ENCODE measurements at regions not wholly inside any gene's neighbourhood (a gene's known extent, or its start where the extent isn't known, plus 50 kb on each side); places are given as distances from the start of the nearest gene placed in this dataset.

- no peaks in the 10 kb centered on the region for H3K36me3 Mint-ChIP-seq (ENCODE audit: low read depth)
- ATAC-seq (replicated peaks) = no peak
Measured at GRCh38 chr2:238742066-238742465, 105.8 kb upstream of the TWIST2 start.

GRCh38 chr2:238742664-238743063 is 105.2 kb upstream of the TWIST2 start:
- ATAC-seq (replicated peaks) = no peak
- no peaks in the 10 kb centered on the region for H3K36me3 Mint-ChIP-seq (ENCODE audit: low read depth)
- H3K4me3 Mint-ChIP-seq = no peak overlapping the region
- no peaks in the 10 kb centered on the region for H3K4me1 Mint-ChIP-seq
- no peak overlapping the region for H3K27ac Mint-ChIP-seq
- H3K27me3 Mint-ChIP-seq = peaks cover 54% of the 10 kb centered on the region
- peaks cover 2% of the 10 kb centered on the region for H3K9me3 Mint-ChIP-seq

More at GRCh38 chr2:238742066-238742465, 105.8 kb upstream of the TWIST2 start:
- no peak overlapping the region for H3K27ac Mint-ChIP-seq
- H3K4me1 Mint-ChIP-seq = no peaks in the 10 kb centered on the region
- H3K27me3 Mint-ChIP-seq = peaks cover 58% of the 10 kb centered on the region
- H3K9me3 Mint-ChIP-seq = peaks cover 5% of the 10 kb centered on the region
- H3K4me3 Mint-ChIP-seq = no peak overlapping the region

GRCh38 chr2:238743243-238744065 is 104.4 kb upstream of the TWIST2 start:
- no peak overlapping the region for H3K27ac Mint-ChIP-seq
- ATAC-seq (replicated peaks) = no peak
- peaks cover 49% of the 10 kb centered on the region for H3K27me3 Mint-ChIP-seq
- no peaks in the 10 kb centered on the region for H3K36me3 Mint-ChIP-seq (ENCODE audit: low read depth)
- H3K9me3 Mint-ChIP-seq = no peaks in the 10 kb centered on the region
- H3K4me1 Mint-ChIP-seq = no peaks in the 10 kb centered on the region
- no peak overlapping the region for H3K4me3 Mint-ChIP-seq

DNA sequence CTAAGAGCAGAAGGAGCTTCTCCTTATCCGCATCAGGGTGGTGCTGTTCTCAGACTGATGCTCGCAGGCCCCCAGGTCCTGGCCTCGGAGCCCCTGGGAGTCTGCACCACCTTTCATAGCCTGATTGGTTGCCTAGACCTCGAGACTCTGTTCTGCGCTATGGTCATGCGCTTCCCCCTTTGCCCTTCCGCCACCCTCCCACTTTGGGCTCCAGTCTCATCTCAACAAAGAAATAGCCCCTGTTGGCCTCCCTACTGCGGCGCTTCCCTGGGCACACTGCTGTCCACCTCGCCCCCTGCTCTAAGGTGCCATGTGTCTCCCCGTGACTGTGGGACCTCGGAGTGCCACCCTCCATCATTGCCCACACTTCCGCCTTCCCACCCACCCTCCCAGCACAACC is 102.9 kb upstream of the TWIST2 start:
- no peaks in the 10 kb centered on the region for H3K9me3 Mint-ChIP-seq
- H3K36me3 Mint-ChIP-seq (ENCODE audit: low read depth) = no peaks in the 10 kb centered on the region
- ATAC-seq (replicated peaks) = no peak
- H3K4me1 Mint-ChIP-seq = no peaks in the 10 kb centered on the region
- peaks cover 45% of the 10 kb centered on the region for H3K27me3 Mint-ChIP-seq
- no peak overlapping the region for H3K27ac Mint-ChIP-seq
- no peak overlapping the region for H3K4me3 Mint-ChIP-seq

DNA sequence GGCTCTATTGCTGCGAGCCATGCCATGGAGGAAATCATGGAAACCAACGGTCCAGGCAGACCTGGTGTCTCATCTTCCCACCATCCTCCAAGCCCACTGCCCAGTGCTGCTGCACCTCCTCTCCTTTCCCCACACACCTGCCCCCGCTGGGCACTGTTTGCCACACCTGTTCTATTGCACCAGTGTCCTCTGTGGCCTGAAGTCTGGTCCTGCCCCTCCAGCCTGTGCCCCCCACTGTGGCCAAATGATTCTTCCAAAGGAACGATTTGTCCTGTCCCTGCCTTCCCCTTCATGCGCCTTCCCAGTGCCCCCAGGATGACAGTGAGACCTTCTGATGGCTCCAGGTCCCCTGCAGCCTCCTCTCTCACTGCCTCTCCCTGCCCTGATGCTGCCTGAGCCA is 101.9 kb upstream of the TWIST2 start:
- H3K4me1 Mint-ChIP-seq = no peaks in the 10 kb centered on the region
- H3K27me3 Mint-ChIP-seq = peaks cover 39% of the 10 kb centered on the region
- ATAC-seq (replicated peaks) = no peak
- H3K9me3 Mint-ChIP-seq = peaks cover 6% of the 10 kb centered on the region
- no peak overlapping the region for H3K4me3 Mint-ChIP-seq
- H3K27ac Mint-ChIP-seq = no peak overlapping the region
- H3K36me3 Mint-ChIP-seq (ENCODE audit: low read depth) = no peaks in the 10 kb centered on the region

GRCh38 chr2:238747114-238747513 is 100.8 kb upstream of the TWIST2 start:
- H3K4me3 Mint-ChIP-seq = no peak overlapping the region
- H3K4me1 Mint-ChIP-seq = no peaks in the 10 kb centered on the region
- no peak for ATAC-seq (replicated peaks)
- peaks cover 29% of the 10 kb centered on the region for H3K27me3 Mint-ChIP-seq
- no peaks in the 10 kb centered on the region for H3K36me3 Mint-ChIP-seq (ENCODE audit: low read depth)
- peaks cover 6% of the 10 kb centered on the region for H3K9me3 Mint-ChIP-seq
- H3K27ac Mint-ChIP-seq = no peak overlapping the region

- Mint-ChIP-seq H3K4me1 (no peaks in the 10 kb centered on the region), H3K4me3 (no peak overlapping the region), H3K36me3 (ENCODE audit: low read depth) (no peaks in the 10 kb centered on the region), H3K27ac (no peak overlapping the region), H3K27me3 (peaks cover 28% of the 10 kb centered on the region), H3K9me3 (peaks cover 6% of the 10 kb centered on the region)
- ATAC-seq (replicated peaks) = no peak
Measured at GRCh38 chr2:238747557-238747956, 100.3 kb upstream of the TWIST2 start.

- no peaks in the 10 kb centered on the region for H3K36me3 Mint-ChIP-seq (ENCODE audit: low read depth)
- peaks cover 6% of the 10 kb centered on the region for H3K9me3 Mint-ChIP-seq
- ATAC-seq (replicated peaks) = no peak
- H3K4me3 Mint-ChIP-seq = no peak overlapping the region
- no peak overlapping the region for H3K27ac Mint-ChIP-seq
- peaks cover 12% of the 10 kb centered on the region for H3K27me3 Mint-ChIP-seq
- H3K4me1 Mint-ChIP-seq = no peaks in the 10 kb centered on the region
Measured at GRCh38 chr2:238750212-238750904, 97.5 kb upstream of the TWIST2 start.

- no peak for ATAC-seq (replicated peaks)
- Mint-ChIP-seq H3K4me1 (no peaks in the 10 kb centered on the region), H3K27ac (no peak overlapping the region), H3K9me3 (peaks cover 6% of the 10 kb centered on the region), H3K27me3 (peaks cover 7% of the 10 kb centered on the region), H3K4me3 (no peak overlapping the region), H3K36me3 (ENCODE audit: low read depth) (no peaks in the 10 kb centered on the region)
Measured at GRCh38 chr2:238754259-238754658, 93.6 kb upstream of the TWIST2 start.

- Mint-ChIP-seq H3K4me3 (no peak overlapping the region), H3K4me1 (no peaks in the 10 kb centered on the region), H3K27me3 (peaks cover 42% of the 10 kb centered on the region), H3K27ac (no peak overlapping the region), H3K9me3 (no peaks in the 10 kb centered on the region), H3K36me3 (ENCODE audit: low read depth) (no peaks in the 10 kb centered on the region)
- no peak for ATAC-seq (replicated peaks)
Measured at GRCh38 chr2:238761868-238762267, 86.0 kb upstream of the TWIST2 start.

DNA sequence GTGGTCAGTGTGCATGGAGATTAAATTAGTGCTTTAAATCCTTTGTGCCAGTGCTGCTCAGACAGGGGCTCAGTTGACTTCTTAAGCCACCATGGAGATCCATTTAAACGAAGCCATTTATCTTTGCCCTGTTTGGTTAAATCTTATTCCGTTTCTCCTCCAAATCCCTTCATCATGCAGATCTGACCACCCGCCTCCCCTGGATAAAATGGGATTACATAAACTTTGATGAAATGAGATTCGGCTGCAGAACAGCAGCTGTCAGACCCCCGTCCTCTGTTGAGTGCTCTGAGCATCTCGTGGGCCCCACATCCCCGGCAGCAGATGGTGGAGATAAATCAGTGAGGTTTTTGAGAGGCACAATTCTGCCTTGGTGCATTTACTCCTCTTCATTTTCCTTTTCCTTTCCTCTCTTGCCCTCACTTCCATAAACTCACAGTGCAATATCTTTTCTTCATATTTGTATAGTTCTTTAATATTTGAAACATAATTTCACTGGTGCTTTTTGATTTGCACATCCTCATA is 84.4 kb upstream of the TWIST2 start:
- no peak for ATAC-seq (replicated peaks)
- Mint-ChIP-seq H3K4me1 (no peaks in the 10 kb centered on the region), H3K27me3 (peaks cover 45% of the 10 kb centered on the region), H3K9me3 (no peaks in the 10 kb centered on the region), H3K27ac (no peak overlapping the region), H3K36me3 (ENCODE audit: low read depth) (no peaks in the 10 kb centered on the region), H3K4me3 (no peak overlapping the region)

- H3K9me3 Mint-ChIP-seq = no peaks in the 10 kb centered on the region
- no peak overlapping the region for H3K4me3 Mint-ChIP-seq
- peaks cover 48% of the 10 kb centered on the region for H3K27me3 Mint-ChIP-seq
- no peaks in the 10 kb centered on the region for H3K36me3 Mint-ChIP-seq (ENCODE audit: low read depth)
- H3K27ac Mint-ChIP-seq = no peak overlapping the region
- no peak for ATAC-seq (replicated peaks)
- no peaks in the 10 kb centered on the region for H3K4me1 Mint-ChIP-seq
Measured at GRCh38 chr2:238765590-238765989, 82.3 kb upstream of the TWIST2 start.

- H3K4me1 Mint-ChIP-seq = no peaks in the 10 kb centered on the region
- no peak overlapping the region for H3K27ac Mint-ChIP-seq
- H3K4me3 Mint-ChIP-seq = no peak overlapping the region
- no peaks in the 10 kb centered on the region for H3K9me3 Mint-ChIP-seq
- H3K36me3 Mint-ChIP-seq (ENCODE audit: low read depth) = no peaks in the 10 kb centered on the region
- ATAC-seq (replicated peaks) = no peak
- peaks cover 43% of the 10 kb centered on the region for H3K27me3 Mint-ChIP-seq
Measured at GRCh38 chr2:238771218-238771617, 76.7 kb upstream of the TWIST2 start.

GRCh38 chr2:238771639-238772038 is 76.2 kb upstream of the TWIST2 start:
- no peaks in the 10 kb centered on the region for H3K36me3 Mint-ChIP-seq (ENCODE audit: low read depth)
- no peak overlapping the region for H3K27ac Mint-ChIP-seq
- H3K4me3 Mint-ChIP-seq = no peak overlapping the region
- ATAC-seq (replicated peaks) = no peak
- peaks cover 38% of the 10 kb centered on the region for H3K27me3 Mint-ChIP-seq
- H3K4me1 Mint-ChIP-seq = no peaks in the 10 kb centered on the region
- no peaks in the 10 kb centered on the region for H3K9me3 Mint-ChIP-seq

Measured in activated T-helper 17 cell treated with anti-CD3 and anti-CD28 coated beads, Interleukin-2, amount 50 U/mL, for 72 hours (primary cell).